HEK293 (cell line): ENCODE measurements at regions not wholly inside any gene's neighbourhood (a gene's known extent, or its start where the extent isn't known, plus 50 kb on each side); places are given as distances from the start of the nearest gene placed in this dataset.

Experiments
- CTCF ChIP-seq: fragments of 450-650 bp; formaldehyde crosslinking; IDR thresholded peaks from 2 replicates; pipeline ENCODE4 v1.5.1; 2016; ENCODE audit warnings: missing biosample characterization, missing genetic modification characterization
- SETDB1 ChIP-seq: IDR thresholded peaks from one replicate; pipeline ENCODE4 v1.6.1; 2017; ENCODE audit warnings: mild to moderate bottlenecking, low read length, moderate library complexity, mixed read lengths; ENCODE audit not compliant: insufficient read length
- SP3 ChIP-seq: fragments of 450-650 bp; formaldehyde crosslinking; IDR thresholded peaks from 2 replicates; pipeline ENCODE4 v1.5.1; 2016; ENCODE audit warnings: missing biosample characterization, missing genetic modification characterization
- TSHZ1 ChIP-seq: fragments of 450-650 bp; formaldehyde crosslinking; IDR thresholded peaks from 2 replicates; pipeline ENCODE4 v1.5.1; 2016; ENCODE audit warnings: missing biosample characterization, missing genetic modification characterization, borderline replicate concordance
- ZBTB11 ChIP-seq: fragments of 450-650 bp; formaldehyde crosslinking; conservative IDR thresholded peaks from 2 replicates; pipeline ENCODE4 v1.5.1; 2016; ENCODE audit warnings: low read depth, missing biosample characterization, missing genetic modification characterization
- ZBTB21 ChIP-seq: fragments of 450-650 bp; formaldehyde crosslinking; IDR thresholded peaks from 2 replicates; pipeline ENCODE4 v1.5.1; 2017; ENCODE audit warnings: missing biosample characterization, missing genetic modification characterization
- ZFP3 ChIP-seq: fragments of 450-650 bp; formaldehyde crosslinking; IDR thresholded peaks from 2 replicates; pipeline ENCODE4 v1.5.1; 2016; ENCODE audit warnings: low read depth, missing biosample characterization, missing genetic modification characterization
- ZNF214 ChIP-seq: fragments of 450-650 bp; formaldehyde crosslinking; IDR thresholded peaks from 2 replicates; pipeline ENCODE4 v1.5.1; 2017; ENCODE audit warnings: missing biosample characterization, mild to moderate bottlenecking, missing genetic modification characterization, borderline replicate concordance
- ZNF274 ChIP-seq, 2 experiments: fragments of 200-500 bp in 1 of 2; fragments of 450-650 bp in 1 of 2; sonication (Bioruptor generic) in 1 of 2; formaldehyde crosslinking in 1 of 2; IDR thresholded peaks; 2 replicates each; pipeline versions ENCODE4 v1.5.1 to v1.6.1; 2014 to 2016; ENCODE audit warnings: borderline replicate concordance in 1 of 2, inconsistent platforms in 1 of 2, low read length in 1 of 2, missing biosample characterization in 1 of 2, missing genetic modification characterization in 1 of 2
- ZNF280D ChIP-seq: fragments of 450-650 bp; formaldehyde crosslinking; IDR thresholded peaks from 2 replicates; pipeline ENCODE4 v1.5.1; 2016; ENCODE audit warnings: missing biosample characterization, missing genetic modification characterization
- ZNF510 ChIP-seq: fragments of 450-650 bp; formaldehyde crosslinking; IDR thresholded peaks from 2 replicates; pipeline ENCODE4 v1.5.1; 2018; ENCODE audit warnings: mild to moderate bottlenecking, missing genetic modification characterization, missing biosample characterization; ENCODE audit not compliant: insufficient replicate concordance
- ZNF555 ChIP-seq: fragments of 450-650 bp; formaldehyde crosslinking; conservative IDR thresholded peaks from 2 replicates; pipeline ENCODE4 v1.5.1; 2017; ENCODE audit warnings: missing biosample characterization, mild to moderate bottlenecking, missing genetic modification characterization, inconsistent platforms
- ZNF670 ChIP-seq: fragments of 450-650 bp; formaldehyde crosslinking; IDR thresholded peaks from 2 replicates; pipeline ENCODE4 v1.5.1; 2016; ENCODE audit warnings: missing biosample characterization, missing genetic modification characterization, low read depth
- ZNF837 ChIP-seq: fragments of 450-650 bp; formaldehyde crosslinking; IDR thresholded peaks from 2 replicates; pipeline ENCODE4 v1.5.1; 2016; ENCODE audit warnings: missing biosample characterization, missing genetic modification characterization

- no peak for TF ChIP-seq CTCF (tag by site-specific recombination)
- TF ChIP-seq ZNF670, result no peak
- TF ChIP-seq ZNF280D (tag by site-specific recombination), result no peak
- no peak for TF ChIP-seq ZNF555 (tag by site-specific recombination)
- TF ChIP-seq ZNF214 (tag by site-specific recombination), result no peak
- TF ChIP-seq SP3 (tag by site-specific recombination), result no peak
- no peak for TF ChIP-seq TSHZ1 (tag by site-specific recombination)
- TF ChIP-seq ZBTB11, result no peak
- TF ChIP-seq ZFP3 (tag by site-specific recombination), result no peak
- TF ChIP-seq ZNF274 (IDR thresholded peaks at IDR 0.05; ENCODE audit: low read length), result no peak
- no peak for TF ChIP-seq ZNF274 (tag by site-specific recombination; IDR thresholded peaks at IDR 0.05; ENCODE audit: borderline replicate concordance)
- TF ChIP-seq ZNF837 (tag by site-specific recombination), result no peak
- no peak for TF ChIP-seq ZBTB21 (tag by site-specific recombination)
- no peak for TF ChIP-seq SETDB1
- no peak for TF ChIP-seq ZNF510 (tag by site-specific recombination)
Observed at GRCh38 chr2:215886022-215886421, 127.3 kb downstream of the MREG start.
